ENCODE measurements at regions not wholly inside any gene's neighbourhood (a gene's known extent, or its start where the extent isn't known, plus 50 kb on each side); places are given as distances from the start of the nearest gene placed in this dataset.

GRCh38 chr15:39078026-39078425, 502.9 kb upstream of the THBS1 start:
- no peak for DNase-seq (ENCODE audit: low read depth, low spot score)
- Histone ChIP-seq H3K4me3 (ENCODE audit: insufficient read length, low read depth) (no peak overlapping the region), H3K4me1 (ENCODE audit: insufficient read depth, insufficient read length) (no peaks in the 10 kb centered on the region), H3K36me3 (ENCODE audit: insufficient read depth, insufficient read length, low read length) (no peaks in the 10 kb centered on the region), H3K9ac (ENCODE audit: insufficient read length, low read depth) (no peak overlapping the region), H3K9me3 (ENCODE audit: insufficient read depth, low read length) (no peaks in the 10 kb centered on the region), H3K27me3 (ENCODE audit: insufficient read depth, insufficient read length) (no peaks in the 10 kb centered on the region)
- TF ChIP-seq SUZ12 (IDR thresholded peaks at IDR 0.05; ENCODE audit: extremely low read depth, insufficient read depth, insufficient read length): no peak
- TF ChIP-seq ZNF274 (IDR thresholded peaks at IDR 0.05; ENCODE audit: low read depth, low read length): no peak
- no peak for TF ChIP-seq YY1 (IDR thresholded peaks at IDR 0.05; ENCODE audit: insufficient read depth, insufficient read length)

GRCh38 chr15:39079296-39079847, 501.5 kb upstream of the THBS1 start:
- Histone ChIP-seq H3K9ac (ENCODE audit: insufficient read length, low read depth) (no peak overlapping the region), H3K9me3 (ENCODE audit: insufficient read depth, low read length) (no peaks in the 10 kb centered on the region), H3K36me3 (ENCODE audit: insufficient read depth, insufficient read length, low read length) (no peaks in the 10 kb centered on the region), H3K4me3 (ENCODE audit: insufficient read length, low read depth) (no peak overlapping the region), H3K27me3 (ENCODE audit: insufficient read depth, insufficient read length) (no peaks in the 10 kb centered on the region), H3K4me1 (ENCODE audit: insufficient read depth, insufficient read length) (no peaks in the 10 kb centered on the region)
- TF ChIP-seq SUZ12 (IDR thresholded peaks at IDR 0.05; ENCODE audit: extremely low read depth, insufficient read depth, insufficient read length): no peak
- TF ChIP-seq ZNF274 (IDR thresholded peaks at IDR 0.05; ENCODE audit: low read depth, low read length): no peak
- TF ChIP-seq YY1 (IDR thresholded peaks at IDR 0.05; ENCODE audit: insufficient read depth, insufficient read length): no peak
- no peak for DNase-seq (ENCODE audit: low read depth, low spot score)

- Histone ChIP-seq H3K4me1 (ENCODE audit: insufficient read depth, insufficient read length) (no peaks in the 10 kb centered on the region), H3K9me3 (ENCODE audit: insufficient read depth, low read length) (no peaks in the 10 kb centered on the region), H3K27me3 (ENCODE audit: insufficient read depth, insufficient read length) (no peaks in the 10 kb centered on the region), H3K4me3 (ENCODE audit: insufficient read length, low read depth) (no peak overlapping the region), H3K9ac (ENCODE audit: insufficient read length, low read depth) (no peak overlapping the region), H3K36me3 (ENCODE audit: insufficient read depth, insufficient read length, low read length) (no peaks in the 10 kb centered on the region)
- DNase-seq (ENCODE audit: low read depth, low spot score): no peak
- no peak for TF ChIP-seq SUZ12 (IDR thresholded peaks at IDR 0.05; ENCODE audit: extremely low read depth, insufficient read depth, insufficient read length)
- TF ChIP-seq ZNF274 (IDR thresholded peaks at IDR 0.05; ENCODE audit: low read depth, low read length): no peak
- TF ChIP-seq YY1 (IDR thresholded peaks at IDR 0.05; ENCODE audit: insufficient read depth, insufficient read length): no peak
Observed at GRCh38 chr15:39083213-39083612, 497.7 kb upstream of the THBS1 start.

GRCh38 chr15:39084674-39085530, 496.0 kb upstream of the THBS1 start:
- Histone ChIP-seq H3K36me3 (ENCODE audit: insufficient read depth, insufficient read length, low read length) (no peaks in the 10 kb centered on the region), H3K9ac (ENCODE audit: insufficient read length, low read depth) (no peak overlapping the region), H3K27me3 (ENCODE audit: insufficient read depth, insufficient read length) (no peaks in the 10 kb centered on the region), H3K9me3 (ENCODE audit: insufficient read depth, low read length) (no peaks in the 10 kb centered on the region), H3K4me1 (ENCODE audit: insufficient read depth, insufficient read length) (no peaks in the 10 kb centered on the region), H3K4me3 (ENCODE audit: insufficient read length, low read depth) (no peak overlapping the region)
- DNase-seq (ENCODE audit: low read depth, low spot score): no peak
- TF ChIP-seq YY1 (IDR thresholded peaks at IDR 0.05; ENCODE audit: insufficient read depth, insufficient read length) (no peak), ZNF274 (IDR thresholded peaks at IDR 0.05; ENCODE audit: low read depth, low read length) (no peak), SUZ12 (IDR thresholded peaks at IDR 0.05; ENCODE audit: extremely low read depth, insufficient read depth, insufficient read length) (no peak)

GRCh38 chr15:39086641-39087040, 494.2 kb upstream of the THBS1 start:
- H3K4me3 ChIP-seq (ENCODE audit: insufficient read length, low read depth): no peak overlapping the region
- DNase-seq (ENCODE audit: low read depth, low spot score): no peak
- TF ChIP-seq SUZ12 (IDR thresholded peaks at IDR 0.05; ENCODE audit: extremely low read depth, insufficient read depth, insufficient read length) (no peak), ZNF274 (IDR thresholded peaks at IDR 0.05; ENCODE audit: low read depth, low read length) (no peak), YY1 (IDR thresholded peaks at IDR 0.05; ENCODE audit: insufficient read depth, insufficient read length) (no peak)
- no peaks in the 10 kb centered on the region for H3K4me1 ChIP-seq (ENCODE audit: insufficient read depth, insufficient read length)
- H3K27me3 ChIP-seq (ENCODE audit: insufficient read depth, insufficient read length): no peaks in the 10 kb centered on the region
- no peak overlapping the region for H3K9ac ChIP-seq (ENCODE audit: insufficient read length, low read depth)
- no peaks in the 10 kb centered on the region for H3K9me3 ChIP-seq (ENCODE audit: insufficient read depth, low read length)
- no peaks in the 10 kb centered on the region for H3K36me3 ChIP-seq (ENCODE audit: insufficient read depth, insufficient read length, low read length)

- TF ChIP-seq ZNF274 (IDR thresholded peaks at IDR 0.05; ENCODE audit: low read depth, low read length) (no peak), SUZ12 (IDR thresholded peaks at IDR 0.05; ENCODE audit: extremely low read depth, insufficient read depth, insufficient read length) (no peak), YY1 (IDR thresholded peaks at IDR 0.05; ENCODE audit: insufficient read depth, insufficient read length) (no peak)
- DNase-seq (ENCODE audit: low read depth, low spot score): no peak
- no peaks in the 10 kb centered on the region for H3K9me3 ChIP-seq (ENCODE audit: insufficient read depth, low read length)
- no peak overlapping the region for H3K4me3 ChIP-seq (ENCODE audit: insufficient read length, low read depth)
- no peaks in the 10 kb centered on the region for H3K27me3 ChIP-seq (ENCODE audit: insufficient read depth, insufficient read length)
- H3K9ac ChIP-seq (ENCODE audit: insufficient read length, low read depth): no peak overlapping the region
- no peaks in the 10 kb centered on the region for H3K4me1 ChIP-seq (ENCODE audit: insufficient read depth, insufficient read length)
- H3K36me3 ChIP-seq (ENCODE audit: insufficient read depth, insufficient read length, low read length): no peaks in the 10 kb centered on the region
Observed at GRCh38 chr15:39088156-39088555, 492.7 kb upstream of the THBS1 start.

- Histone ChIP-seq H3K9ac (ENCODE audit: insufficient read length, low read depth) (no peak overlapping the region), H3K9me3 (ENCODE audit: insufficient read depth, low read length) (no peaks in the 10 kb centered on the region), H3K27me3 (ENCODE audit: insufficient read depth, insufficient read length) (no peaks in the 10 kb centered on the region), H3K4me1 (ENCODE audit: insufficient read depth, insufficient read length) (no peaks in the 10 kb centered on the region), H3K4me3 (ENCODE audit: insufficient read length, low read depth) (no peak overlapping the region), H3K36me3 (ENCODE audit: insufficient read depth, insufficient read length, low read length) (no peaks in the 10 kb centered on the region)
- TF ChIP-seq ZNF274 (IDR thresholded peaks at IDR 0.05; ENCODE audit: low read depth, low read length) (no peak), YY1 (IDR thresholded peaks at IDR 0.05; ENCODE audit: insufficient read depth, insufficient read length) (no peak), SUZ12 (IDR thresholded peaks at IDR 0.05; ENCODE audit: extremely low read depth, insufficient read depth, insufficient read length) (no peak)
- no peak for DNase-seq (ENCODE audit: low read depth, low spot score)
Observed at GRCh38 chr15:39092354-39092753, 488.5 kb upstream of the THBS1 start.
